ENCODE measurements at regions not wholly inside any gene's neighbourhood (a gene's known extent, or its start where the extent isn't known, plus 50 kb on each side); places are given as distances from the start of the nearest gene placed in this dataset.
"Not testable (repeated sequence)": the region's sequence is repeated elsewhere in the genome, so short reads cannot be mapped to it uniquely, and the experiment has no call there.

DNA sequence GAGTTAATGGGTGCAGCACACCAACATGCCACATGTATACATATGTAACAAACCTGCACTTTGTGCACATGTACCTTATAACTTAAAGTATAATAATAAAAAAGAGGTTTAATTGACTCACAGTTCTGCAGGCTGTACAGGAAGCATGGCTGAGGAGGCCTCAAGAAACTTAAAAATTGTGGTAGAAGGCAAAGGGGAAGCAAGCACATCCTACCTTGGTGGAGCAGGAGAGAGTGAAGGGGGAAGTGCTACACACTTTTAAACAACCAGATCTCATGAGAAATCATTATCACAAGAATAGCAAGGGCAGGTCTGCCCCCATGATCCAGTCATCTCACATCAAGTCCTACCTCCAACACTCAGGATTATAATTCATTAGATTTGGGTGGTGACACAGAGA lies 463.5 kb downstream of the CSNK1G3 start:
- not testable (repeated sequence) for DNase-seq

DNA sequence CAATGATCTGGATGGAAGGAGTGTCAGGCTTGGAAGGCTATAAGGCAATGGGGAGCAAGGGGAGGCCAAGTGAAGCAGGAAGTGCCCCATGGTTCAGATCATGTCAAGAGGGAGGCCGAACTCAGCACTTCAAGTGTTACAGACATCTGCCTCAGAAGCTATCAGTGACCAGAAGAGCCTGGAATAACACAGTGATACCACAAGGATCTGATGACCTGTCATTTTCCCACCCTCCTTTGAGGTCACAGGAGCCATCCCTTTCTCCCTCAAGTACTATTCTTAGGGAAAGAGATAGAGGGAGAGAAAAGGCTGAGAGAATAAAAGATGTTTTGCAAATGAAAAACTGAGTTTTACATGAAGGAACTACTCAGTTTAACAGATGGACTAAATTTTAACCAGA lies 454.8 kb downstream of the CSNK1G3 start:
- DNase-seq, result no peak

DNA sequence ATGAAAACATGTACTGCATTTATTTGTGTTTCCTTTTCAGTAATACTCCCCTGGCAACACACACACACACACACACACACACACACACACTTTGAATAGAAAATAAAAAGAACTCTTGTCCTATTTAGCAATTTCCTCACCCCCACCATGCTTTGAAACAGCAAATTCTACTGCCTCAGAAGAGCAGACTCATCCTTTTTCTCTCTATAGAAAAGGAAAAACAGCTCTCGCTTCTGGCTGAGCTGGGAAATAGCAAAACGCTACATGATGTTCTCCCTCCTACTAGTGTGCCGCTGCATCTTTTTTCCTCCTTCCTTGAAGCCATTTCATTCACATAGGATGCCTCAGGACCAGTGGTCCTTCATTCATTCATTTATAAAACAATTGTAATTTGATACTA lies 453.6 kb downstream of the CSNK1G3 start:
- no peak for DNase-seq

DNA sequence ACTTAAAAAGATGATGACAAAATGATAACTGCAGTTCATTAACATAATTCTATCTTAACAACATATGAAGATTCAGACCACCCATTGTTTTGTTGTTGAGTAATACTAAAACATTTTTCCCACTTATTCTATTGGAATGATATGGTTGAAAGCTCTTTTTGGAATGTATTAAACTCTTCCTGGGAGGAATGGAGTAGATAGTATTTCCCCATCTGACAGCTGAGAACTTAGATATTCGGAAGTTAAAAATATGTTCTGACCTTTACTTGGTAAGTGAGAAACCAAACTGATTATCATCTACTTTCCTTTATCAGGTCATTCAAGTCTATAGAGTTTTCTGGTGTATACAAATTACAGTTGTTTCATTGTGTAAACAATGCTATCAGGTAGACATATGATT lies 452.9 kb downstream of the CSNK1G3 start:
- DNase-seq, result no peak

DNA sequence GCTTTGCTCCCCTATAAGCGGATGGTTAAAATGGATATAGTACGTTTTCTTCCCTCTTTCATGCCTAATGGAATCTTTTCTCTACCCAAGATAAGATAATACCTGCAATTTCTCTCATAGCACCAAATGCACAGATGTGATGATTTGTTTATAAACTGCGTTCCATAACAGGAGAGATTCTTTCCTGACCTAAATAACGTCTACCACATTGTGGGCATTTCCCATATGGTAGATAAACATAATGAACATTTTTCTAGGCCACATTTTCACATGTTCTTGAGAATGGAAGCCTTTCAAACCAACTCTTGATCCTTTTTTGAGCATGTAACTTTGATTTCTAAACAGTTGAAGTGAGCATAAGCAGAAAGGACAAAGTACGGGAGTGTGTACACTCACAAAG lies 448.5 kb downstream of the CSNK1G3 start:
- no peak for DNase-seq

DNA sequence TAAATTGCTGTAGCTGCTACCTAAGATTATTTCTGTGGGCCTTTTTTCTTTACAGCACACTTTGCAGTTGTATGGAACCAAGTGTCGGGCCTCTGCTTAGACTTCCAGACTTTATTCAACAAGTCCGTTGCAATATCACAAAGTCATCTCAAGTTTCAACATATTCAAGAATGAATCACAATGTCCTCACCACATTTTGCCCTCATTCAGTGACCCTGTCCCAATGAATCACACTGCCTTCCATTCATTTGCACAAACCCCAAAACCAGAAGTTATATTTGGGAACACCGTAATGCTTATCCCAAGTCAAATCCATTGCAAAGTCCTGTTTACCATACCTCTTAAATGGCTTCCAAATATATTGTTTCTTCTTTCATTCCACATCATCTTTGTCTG lies 439.6 kb downstream of the CSNK1G3 start:
- no peak for DNase-seq

DNA sequence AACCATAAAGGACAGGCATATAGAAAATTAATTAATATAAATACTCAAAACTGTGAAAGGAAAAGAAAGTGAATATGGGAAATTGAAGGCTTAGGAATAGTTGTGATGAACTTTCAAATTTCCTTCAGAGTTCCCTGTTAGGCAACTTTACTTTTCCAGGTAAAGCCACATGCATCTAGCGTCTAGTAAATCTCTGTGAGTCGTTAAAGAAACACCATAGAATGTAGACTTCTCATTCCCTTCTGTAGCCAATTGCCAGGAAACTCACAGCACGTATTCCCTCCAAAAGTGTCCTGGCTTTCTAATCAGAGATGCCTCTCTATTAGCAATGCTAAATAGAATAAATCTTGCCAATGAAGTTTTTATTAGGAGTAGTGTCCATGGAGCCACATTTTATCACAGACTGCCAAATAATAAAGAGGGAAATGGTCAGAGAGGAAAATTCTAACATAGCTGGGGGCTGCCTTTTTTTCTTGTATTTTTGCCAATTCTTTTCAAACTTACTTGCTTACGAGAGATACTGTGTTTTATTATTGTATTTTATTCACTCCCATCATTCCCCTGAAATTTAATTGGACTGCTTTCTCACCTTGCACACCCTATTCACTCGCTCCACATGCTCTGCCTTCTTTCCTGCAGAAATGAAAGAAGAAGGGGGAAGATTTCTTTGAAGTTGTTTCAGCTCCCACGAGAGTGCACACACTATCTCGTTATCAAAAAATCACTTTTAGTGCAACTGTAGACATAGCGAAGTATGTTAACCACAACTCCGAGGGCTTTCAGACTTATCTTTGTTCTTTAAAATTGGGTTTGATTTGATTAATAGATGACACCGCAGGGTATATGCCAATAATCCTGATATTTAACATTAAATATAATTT lies 439.0 kb downstream of the CSNK1G3 start:
- DNase-seq, result no peak

DNA sequence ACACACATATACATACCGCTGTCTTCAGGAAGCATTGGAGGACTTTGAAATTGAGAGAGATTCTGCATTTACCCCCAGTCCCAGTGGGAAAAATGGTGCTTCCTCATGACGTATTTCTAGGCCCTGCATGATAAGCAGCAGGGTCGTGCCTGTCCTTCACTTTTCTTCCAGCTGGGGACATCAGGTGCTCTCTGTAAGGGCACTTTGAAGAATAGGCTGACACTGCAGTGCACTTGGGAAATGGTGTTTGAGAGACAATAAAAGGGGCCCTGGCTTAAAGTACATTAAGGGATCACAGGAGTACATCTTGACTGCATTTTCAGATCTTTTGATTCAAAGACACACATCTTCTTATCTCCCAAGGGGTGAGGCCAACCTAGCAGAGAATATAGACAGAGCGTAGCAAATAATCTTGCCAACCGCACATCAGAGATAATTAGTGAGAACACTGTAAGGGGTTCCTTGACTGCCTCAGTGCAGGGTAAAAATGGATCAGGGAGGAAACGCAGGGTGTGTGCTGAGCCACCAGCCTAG lies 437.9 kb downstream of the CSNK1G3 start:
- DNase-seq, result no peak

DNA sequence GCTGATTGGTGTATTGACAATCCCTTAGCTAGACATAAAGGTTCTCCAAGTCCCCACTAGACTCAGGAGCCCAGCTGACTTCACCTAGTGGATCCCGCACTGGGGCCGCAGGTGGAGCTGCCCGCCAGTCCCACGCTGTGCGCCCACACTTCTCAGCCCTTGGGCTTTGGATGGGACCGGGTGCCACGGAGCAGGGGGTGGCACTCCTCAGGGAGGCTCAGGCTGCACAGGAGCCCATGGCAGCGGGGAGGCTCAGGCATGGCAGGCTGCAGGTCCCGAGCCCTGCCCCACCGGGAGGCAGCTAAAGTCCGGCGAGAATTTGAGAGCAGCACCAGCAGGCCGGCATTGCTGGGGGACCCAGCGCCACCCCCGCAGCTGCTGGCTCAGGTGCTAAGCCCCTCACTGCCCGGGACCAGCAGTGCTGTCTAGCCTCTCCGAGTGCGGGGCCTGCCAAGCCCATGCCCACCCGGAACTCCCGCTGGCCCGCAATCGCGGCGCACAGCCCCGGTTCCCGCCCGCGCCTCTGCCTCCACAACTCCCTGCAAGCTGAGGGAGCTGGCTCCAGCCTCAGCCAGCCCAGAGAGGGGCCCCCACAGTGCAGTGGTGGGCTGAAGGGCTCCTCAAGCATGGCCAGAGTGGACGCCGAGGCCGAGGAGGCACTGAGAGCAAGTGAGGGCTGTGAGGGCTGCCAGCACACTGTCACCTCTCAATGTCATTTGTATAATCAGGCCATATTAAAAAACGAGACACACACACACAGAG lies 437.2 kb downstream of the CSNK1G3 start:
- DNase-seq, result no peak

DNA sequence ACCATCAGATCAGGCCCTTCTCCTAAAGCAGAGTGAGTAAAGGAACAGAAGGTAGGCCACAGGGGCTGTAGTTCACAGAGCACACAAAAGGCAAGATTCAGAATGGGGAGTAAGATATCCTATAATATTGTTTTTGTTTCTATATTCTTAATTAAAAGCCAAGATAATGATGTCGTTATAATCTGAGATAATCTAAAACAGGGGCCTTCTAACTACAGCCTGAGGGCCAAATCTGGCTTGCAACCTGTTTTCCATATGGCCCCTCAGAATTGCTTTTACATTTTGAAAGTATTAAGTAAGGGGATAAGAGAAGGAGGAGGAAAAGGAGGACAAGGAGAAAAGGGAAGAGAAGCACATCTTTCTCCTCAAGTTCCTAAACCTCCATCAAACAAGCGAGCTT lies 435.8 kb downstream of the CSNK1G3 start:
- DNase-seq, result no peak

DNA sequence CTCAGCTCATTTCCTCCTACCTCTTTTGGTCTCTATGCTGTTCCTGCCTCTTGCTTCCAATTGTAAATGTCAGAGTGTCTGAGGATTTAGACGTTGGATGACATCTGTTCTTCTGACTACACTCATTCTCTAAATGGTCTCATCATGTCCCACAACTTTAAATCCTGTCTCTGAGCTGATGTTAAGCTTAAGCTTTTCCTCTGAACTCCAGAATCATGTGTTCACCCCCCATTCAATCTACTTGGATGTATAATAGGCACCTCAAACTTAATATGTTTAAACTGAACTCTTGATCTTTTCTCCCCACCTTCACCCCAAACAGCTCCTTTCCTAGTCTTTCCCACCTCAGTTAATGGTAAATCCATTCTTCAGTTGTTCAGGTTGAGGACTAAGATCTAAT lies 433.6 kb downstream of the CSNK1G3 start:
- DNase-seq, result no peak

DNA sequence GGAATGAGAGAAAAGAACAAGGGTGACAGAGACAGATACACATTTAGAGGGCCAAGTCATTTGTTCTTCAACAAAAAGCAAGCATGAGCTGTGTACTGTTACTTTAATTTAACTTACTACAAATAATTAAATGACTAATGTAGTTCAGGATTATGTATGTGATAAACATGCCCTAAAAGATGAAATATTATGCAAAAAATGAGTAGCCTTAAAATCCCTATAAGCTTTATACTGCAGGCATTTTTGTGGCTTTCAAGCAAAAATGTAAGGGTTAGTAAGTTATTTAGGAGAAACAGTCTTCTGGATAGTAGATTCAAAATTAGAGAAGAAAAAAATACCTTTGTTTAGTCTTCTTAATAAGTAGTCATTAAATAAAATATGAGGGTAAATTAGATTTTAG lies 431.2 kb downstream of the CSNK1G3 start:
- DNase-seq, result no peak

DNA sequence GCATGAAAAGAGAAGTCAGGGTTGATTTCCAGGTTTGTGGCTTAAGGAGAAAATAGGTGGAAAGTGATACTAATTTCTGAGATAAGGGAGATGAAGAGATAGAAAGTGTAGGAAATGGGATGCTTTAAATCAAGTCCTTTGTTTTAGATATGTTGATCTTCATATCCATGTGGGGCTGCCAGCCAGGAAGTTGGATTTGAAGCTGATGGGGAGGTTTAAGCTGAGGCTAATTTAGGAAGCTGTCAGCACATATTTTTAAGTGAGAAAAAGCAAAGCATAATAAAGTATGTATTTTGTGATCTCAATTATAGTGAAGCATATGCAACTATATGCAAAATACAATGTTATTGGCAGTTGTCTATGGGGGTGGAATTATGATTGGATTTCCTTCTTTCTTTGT lies 428.4 kb downstream of the CSNK1G3 start:
- DNase-seq, result no peak

DNA sequence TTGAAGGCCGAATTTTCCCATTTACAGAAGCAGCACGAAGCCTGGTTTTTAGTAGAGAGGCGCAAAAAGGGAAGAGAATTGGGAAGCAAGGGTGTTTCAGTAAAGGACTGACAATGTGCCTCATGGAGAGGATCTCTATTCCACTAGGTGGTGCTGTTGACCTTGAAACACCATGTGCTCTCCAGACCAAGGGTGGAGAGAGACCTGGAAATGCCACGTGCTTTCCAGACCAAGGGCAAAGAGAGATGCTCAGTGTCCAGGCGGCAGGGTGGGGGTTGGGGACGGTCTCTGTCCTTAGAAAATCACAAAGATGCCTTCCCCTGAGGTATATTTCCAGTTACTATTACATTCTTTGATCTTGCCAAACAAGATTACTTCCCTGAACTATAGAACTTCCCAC lies 425.3 kb downstream of the CSNK1G3 start:
- no peak for DNase-seq

DNA sequence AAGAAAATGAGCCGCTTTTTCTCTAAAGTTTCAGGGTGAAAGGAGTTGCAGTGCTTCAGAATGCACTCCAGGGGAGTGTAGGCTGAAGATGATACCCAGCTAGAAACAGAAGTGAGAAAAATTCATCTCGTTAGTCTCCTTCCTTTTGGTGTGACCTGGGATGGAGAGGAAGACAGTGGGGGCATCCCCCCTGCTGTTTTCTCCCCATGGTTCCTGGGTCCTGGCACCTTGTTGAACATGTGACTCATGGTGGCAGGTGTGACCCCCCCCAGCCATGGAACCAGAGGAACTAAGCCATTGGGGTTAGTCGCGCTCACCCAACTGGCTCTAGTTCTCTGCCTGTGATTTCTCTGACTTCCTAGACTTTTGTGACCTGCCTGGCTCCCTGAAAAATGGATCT lies 424.6 kb downstream of the CSNK1G3 start:
- DNase-seq, result no peak

DNA sequence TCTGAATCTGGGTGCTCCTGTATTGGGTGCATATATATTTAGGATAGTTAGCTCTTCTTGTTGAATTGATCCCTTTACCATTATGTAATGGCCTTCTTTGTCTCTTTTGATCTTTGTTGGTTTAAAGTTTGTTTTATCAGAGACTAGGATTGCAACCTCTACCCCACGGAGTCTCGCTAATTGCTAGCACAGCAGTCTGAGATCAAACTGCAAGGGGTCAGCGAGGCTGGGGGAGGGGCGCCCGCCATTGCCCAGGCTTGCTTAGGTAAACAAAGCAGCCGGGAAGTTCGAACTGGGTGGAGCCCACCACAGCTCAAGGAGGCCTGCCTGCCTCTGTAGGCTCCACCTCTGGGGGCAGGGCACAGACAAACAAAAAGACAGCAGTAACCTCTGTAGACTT lies 421.8 kb downstream of the CSNK1G3 start:
- not testable (repeated sequence) for DNase-seq

DNA sequence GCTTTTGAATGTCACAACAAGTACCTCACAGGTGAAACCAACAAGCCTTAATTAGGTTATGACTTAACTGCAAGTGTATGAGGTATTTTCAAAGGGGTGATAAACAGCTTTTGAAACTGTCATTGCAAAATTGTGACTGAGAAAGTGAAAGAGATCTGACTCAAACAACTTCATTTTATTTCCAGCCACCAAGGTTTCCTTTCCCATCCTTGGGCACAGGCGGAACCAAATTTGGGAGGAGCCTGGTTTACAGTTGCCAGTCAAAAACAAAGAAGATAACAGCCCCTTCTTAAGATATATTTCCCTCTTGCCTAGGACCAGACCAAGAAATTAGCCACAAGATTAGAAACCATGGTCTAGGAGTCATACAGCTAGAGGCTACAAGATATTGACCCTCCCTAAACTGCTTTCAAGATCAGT lies 417.1 kb downstream of the CSNK1G3 start:
- DNase-seq, result no peak

DNA sequence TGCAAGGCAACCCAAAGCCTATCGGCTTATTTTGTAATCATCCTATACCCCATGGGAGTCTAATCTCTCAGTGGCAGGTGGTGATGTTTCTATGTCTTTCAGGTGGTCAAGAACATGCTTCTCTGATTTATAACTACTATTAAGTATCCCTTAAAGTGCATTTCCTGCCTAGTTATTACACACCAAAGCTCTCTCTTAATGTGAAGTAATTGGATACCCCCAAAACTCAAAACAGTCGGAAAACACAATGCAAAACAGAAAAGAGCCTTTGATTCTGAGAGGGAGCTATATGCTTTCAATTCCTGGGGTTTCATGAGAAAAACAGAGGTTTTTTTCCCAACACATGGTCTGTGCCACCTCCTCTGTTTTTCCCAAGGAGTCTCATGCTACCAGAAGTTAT lies 416.4 kb downstream of the CSNK1G3 start:
- no peak for DNase-seq

DNA sequence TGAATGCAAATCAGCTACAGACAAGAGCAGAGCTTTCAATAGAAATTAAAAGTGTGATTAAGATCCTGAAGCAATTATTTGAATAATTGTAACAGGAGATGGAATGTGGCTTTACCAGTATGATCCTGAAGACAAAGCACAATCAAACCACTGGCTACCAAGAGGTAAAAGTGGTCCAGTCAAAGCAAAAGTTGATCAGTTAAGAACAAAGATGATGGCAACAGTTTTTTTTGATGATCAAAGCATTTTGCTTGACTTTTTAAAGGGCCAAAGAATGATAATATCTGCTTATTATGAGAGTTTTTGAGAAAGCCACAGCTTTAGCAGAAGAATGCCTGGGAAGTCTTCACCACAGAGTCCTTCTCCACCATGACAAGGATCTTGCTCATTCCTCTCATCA lies 409.2 kb downstream of the CSNK1G3 start:
- no peak for DNase-seq

DNA sequence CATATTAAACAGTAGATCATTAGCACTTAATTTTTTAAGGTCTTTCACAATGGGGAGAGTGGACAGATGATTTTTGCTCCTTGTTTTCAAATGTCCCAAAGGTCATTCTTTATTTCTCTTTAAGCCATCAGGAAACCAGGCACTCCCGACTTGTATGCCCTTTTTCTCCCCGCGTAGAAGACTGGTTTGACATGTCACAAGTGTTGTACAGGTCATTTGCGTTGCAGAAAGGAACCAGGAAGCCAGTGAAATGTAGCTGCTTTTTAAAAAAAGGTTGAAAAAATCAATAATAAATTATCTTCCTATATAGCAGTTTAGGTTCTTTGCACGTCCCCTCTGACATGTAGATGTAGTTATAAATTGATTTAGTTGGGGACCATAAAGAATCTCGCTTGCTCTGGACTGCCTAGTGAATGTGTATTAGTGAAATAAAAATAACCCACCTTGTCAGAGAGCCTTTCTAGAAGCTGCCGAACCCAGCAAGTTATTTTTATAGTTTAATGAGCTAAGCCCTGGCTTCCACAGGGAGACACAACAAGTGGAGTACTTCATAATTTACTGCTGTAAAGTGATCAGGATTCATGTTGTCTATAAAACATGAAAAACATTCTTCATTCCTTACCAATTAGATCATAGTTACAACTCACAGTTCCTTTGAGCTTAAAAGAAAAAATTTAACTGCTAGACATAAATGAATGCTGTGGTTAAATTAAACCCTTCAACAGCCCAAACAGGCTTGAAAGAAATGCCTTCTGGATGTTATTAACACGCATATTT lies 404.6 kb downstream of the CSNK1G3 start:
- DNase-seq, result no peak

DNA sequence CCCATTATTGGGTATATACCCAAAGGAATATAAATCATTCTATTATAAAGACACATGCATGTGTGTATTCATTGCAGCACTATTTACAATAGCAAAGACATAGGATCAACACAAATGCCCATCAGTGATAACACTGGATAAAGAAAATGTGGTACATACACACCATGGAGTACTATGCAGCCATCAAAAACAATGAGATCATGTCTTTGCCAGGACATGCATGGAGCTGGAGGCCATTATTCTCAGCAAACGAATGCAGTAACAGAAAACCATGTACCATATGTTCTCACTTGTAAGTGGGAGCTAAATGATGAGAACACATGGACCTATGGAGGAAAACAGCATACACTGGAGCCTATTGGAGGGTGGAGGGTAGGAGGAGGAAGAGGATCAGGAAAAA lies 402.4 kb downstream of the CSNK1G3 start:
- no peak for DNase-seq

DNA sequence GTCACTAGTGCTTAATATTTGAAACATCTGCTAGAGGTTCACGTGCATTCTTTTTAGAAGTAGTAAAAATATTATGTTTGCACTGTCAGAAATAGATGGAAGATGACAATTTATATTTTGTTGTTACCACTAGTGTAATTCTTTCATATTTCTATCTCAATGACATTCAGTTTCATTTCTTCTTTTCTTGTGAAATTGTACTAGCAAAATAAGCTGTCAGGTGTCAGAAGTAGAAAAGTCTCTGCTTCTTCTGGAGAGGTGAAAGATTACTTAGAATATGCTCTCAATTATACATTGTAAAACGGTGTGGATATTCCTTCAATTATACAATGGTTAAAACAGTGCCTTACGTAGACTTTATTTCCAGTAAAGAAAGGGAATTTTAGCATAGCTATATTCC lies 395.4 kb downstream of the CSNK1G3 start:
- DNase-seq, result no peak

DNA sequence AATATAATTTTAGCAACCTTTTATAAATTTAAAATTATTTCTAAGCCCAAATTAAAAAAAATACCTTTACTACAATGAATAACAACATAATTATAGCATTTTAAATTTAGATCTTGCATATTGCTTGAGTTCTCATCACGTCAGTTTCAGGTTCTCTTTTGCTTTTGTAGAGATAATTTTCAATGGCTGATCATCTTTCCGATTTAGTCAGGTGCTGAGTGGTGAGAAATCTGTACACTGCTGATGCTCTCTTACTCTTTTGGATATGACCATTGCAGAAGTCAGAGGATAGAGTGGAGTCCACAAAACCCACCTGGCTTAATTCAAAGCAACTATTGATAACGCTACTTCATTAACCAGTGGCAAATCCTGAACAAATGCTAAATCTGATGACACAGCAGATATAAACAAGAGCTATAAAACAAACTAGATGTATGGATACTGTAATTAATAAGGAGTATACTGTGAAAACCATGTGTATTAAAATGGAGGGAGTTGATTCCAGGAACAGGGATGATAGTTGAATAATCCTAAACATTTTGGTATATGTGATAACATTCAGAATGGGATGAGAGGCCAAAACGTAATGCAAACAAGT lies 394.8 kb downstream of the CSNK1G3 start:
- DNase-seq, result no peak

Measured in stimulated activated CD4-positive, alpha-beta T cell treated with anti-CD3 and anti-CD28 coated beads, Interleukin-4, amount 100 ng/mL, for 1 hour (primary cell).